GM12873 (cell line): ENCODE measurements at regions not wholly inside any gene's neighbourhood (a gene's known extent, or its start where the extent isn't known, plus 50 kb on each side); places are given as distances from the start of the nearest gene placed in this dataset.

Experiments used
- TF ChIP-seq, protein P1 (sequence below): IDR thresholded peaks from 2 replicates; pipeline ENCODE4 v1.5.1; 2012; ENCODE audit warnings: low read depth, mild to moderate bottlenecking, moderate library complexity, low read length, control low read depth; ENCODE audit not compliant: insufficient read depth; ENCODE audit errors: missing control alignments

DNA sequence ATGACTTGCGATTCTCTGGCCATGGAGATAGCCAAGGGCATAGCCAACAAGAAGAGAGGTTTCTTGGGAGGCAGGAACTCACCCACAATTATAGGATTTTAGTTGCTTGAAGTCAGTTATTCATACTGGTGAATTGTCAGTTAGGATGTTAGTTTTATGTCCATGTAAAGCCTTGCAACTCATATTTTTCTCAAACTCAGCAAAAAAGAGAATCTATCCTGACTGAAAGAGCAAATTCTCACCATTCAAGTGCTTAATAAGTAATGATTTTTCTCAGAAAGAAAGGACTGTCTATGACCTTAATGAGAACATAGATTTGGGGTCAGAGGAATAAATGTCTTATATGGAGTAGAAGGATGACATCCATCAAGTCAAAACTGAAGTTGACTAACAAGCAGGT, 934.5 kb downstream of the STPG2 start:
- TF ChIP-seq, protein P1, sequence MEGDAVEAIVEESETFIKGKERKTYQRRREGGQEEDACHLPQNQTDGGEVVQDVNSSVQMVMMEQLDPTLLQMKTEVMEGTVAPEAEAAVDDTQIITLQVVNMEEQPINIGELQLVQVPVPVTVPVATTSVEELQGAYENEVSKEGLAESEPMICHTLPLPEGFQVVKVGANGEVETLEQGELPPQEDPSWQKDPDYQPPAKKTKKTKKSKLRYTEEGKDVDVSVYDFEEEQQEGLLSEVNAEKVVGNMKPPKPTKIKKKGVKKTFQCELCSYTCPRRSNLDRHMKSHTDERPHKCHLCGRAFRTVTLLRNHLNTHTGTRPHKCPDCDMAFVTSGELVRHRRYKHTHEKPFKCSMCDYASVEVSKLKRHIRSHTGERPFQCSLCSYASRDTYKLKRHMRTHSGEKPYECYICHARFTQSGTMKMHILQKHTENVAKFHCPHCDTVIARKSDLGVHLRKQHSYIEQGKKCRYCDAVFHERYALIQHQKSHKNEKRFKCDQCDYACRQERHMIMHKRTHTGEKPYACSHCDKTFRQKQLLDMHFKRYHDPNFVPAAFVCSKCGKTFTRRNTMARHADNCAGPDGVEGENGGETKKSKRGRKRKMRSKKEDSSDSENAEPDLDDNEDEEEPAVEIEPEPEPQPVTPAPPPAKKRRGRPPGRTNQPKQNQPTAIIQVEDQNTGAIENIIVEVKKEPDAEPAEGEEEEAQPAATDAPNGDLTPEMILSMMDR: no peak

DNA sequence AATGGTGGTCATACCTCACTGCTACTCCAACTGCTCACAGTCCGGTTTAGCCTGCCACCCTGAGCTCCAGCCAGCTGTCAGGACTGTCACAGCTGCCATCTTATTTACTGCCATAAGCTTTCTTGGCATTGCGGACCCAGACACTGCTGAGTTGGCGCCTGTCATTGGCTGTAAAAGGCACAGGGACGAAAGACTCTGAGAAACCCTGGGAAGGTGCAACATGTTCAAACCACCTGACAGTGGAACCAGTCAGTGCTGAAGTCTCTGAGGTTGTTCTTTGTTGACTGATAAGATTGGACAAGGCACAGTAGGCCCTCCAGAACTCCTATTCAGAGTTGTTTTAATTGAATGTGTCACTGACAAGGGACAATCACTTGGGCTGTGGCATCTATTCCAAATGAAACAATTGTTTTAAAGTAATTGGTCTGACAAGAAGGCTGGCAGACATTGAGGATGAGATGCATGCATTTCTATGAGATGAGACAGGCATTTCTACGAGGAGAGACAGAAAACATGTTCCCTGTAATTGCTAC, 927.8 kb downstream of the STPG2 start:
- TF ChIP-seq, protein P1: no peak

DNA sequence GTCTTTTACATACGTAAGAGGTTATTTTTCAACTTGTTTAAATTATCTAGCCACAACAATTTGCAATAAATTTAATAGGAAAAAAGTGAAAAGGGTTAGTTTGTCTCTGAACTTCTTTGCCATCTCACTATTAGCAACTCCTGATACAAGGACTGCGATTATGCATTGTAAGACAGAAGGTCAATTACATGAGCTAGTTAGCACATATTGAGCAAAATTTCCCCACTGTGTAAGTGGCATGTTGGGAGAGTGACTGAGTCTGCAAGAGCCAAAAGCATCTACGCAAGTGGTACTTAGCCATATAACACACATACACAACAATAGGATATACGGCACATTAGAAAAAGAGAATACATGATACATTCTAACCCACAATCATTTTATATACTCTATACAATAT, 927.2 kb downstream of the STPG2 start:
- TF ChIP-seq, protein P1: no peak

DNA sequence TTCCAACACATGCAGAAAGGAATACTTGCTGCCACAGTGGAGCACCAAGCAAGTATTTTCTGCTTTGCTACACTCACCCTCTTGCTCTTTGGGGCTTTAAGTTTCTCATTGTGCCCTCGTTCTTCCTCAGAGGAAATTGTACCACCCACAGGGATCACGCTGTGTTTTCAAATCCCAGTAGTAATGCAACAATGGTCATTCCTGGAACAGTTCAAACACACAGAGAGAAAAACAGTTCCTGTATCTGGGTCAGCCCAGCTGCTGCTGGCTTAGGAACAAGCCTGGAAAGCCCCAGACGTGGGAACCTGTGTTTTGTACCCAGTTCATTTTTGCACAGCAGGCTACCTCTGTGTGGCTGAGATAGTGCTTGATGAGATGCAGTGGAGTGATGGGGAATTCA, 907.8 kb downstream of the STPG2 start:
- TF ChIP-seq, protein P1: no peak

DNA sequence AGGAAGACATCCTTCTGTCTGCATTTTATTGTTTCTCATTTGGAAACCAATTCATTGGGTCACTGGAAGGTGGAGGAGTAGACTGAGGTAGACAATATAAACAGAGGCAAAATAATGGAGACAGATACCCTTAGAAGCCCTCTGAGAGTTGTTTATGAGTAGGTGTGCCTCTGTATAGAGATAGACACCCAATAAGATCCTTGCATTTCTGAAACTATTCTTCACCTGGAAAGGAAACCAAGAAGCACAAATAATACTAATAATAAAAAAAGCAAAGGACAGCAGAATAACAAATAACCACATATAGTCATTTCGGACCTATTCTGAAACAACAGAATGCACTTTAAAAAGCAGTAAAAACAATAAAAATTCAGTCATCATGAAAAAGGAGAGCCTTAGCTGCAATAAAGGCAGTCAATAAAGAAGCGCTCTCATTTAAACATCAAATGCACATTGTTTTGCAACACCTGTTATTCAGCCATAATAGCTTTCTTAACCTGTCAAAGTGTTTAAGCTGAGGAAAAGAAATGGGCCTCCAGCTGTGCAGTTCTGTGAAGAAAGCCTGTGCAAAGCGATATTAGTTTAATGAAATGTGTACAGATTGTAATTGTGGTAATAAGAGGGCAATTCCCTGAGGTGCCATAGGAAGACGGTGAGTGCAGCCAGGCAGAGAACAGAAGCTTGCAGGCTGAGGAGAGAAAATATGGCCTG, 904.2 kb downstream of the STPG2 start:
- TF ChIP-seq, protein P1: no peak

DNA sequence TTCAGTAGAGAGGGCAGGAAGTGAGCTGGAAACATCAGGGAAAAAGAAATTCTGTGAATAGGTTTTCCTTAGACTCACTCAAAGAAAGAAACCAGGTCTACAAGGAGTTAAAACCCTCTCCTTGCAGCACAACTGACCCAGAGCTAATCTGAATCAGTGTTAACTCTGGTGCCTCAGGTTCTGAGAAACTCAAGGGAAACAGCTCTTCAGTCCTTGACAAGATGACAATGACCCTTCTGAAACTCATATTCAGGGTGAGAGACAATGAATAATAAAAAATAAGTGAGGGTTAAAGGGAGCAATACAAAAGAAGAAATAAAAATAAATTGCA, 903.6 kb downstream of the STPG2 start:
- TF ChIP-seq, protein P1: no peak

DNA sequence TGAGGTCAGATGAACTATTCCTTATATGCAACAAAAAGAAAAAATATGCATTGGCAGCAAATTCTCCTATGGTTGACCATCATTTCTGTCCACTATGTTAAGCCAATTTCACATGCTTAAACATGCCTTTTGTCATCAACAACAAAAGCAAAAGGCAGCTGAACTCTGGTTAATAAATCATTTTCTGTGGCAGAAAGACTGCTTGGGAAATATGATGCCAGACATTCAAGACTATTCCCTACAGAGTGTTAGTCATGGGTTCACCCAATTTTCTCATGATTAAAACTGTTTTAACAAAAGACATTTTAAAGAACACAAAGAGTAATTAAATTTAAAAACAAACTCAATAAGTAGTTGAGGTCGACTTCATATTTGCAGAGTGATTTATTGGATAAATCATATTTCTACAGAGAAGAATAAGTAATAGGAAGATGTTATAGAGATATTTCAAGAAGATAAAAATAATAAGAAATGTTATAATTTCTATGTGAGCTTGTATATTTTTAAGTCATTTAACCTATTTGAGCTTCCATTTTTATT, 890.6 kb downstream of the STPG2 start:
- TF ChIP-seq, protein P1: no peak
